ENCODE measurements at regions not wholly inside any gene's neighbourhood (a gene's known extent, or its start where the extent isn't known, plus 50 kb on each side); places are given as distances from the start of the nearest gene placed in this dataset.

- TF ChIP-seq, protein P1, sequence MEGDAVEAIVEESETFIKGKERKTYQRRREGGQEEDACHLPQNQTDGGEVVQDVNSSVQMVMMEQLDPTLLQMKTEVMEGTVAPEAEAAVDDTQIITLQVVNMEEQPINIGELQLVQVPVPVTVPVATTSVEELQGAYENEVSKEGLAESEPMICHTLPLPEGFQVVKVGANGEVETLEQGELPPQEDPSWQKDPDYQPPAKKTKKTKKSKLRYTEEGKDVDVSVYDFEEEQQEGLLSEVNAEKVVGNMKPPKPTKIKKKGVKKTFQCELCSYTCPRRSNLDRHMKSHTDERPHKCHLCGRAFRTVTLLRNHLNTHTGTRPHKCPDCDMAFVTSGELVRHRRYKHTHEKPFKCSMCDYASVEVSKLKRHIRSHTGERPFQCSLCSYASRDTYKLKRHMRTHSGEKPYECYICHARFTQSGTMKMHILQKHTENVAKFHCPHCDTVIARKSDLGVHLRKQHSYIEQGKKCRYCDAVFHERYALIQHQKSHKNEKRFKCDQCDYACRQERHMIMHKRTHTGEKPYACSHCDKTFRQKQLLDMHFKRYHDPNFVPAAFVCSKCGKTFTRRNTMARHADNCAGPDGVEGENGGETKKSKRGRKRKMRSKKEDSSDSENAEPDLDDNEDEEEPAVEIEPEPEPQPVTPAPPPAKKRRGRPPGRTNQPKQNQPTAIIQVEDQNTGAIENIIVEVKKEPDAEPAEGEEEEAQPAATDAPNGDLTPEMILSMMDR (IDR thresholded peaks at IDR 0.05; ENCODE audit: insufficient read depth, low read length, poor library complexity, severe bottlenecking): no peak
- TF ChIP-seq EZH2phosphoT487 (conservative IDR thresholded peaks at IDR 0.05; ENCODE audit: low read length): no peak
These were observed 85.8 kb downstream of the CEBPB start for GRCh38 chr20:50276119-50277063.

Data from SU-DHL-6 (cell line).